ENCODE measurements at regions not wholly inside any gene's neighbourhood (a gene's known extent, or its start where the extent isn't known, plus 50 kb on each side); places are given as distances from the start of the nearest gene placed in this dataset.

GRCh38 chr2:226364217-226364616 is 435.4 kb downstream of the IRS1 start:
- no peak for DNase-seq

GRCh38 chr2:226362980-226363379 is 436.6 kb downstream of the IRS1 start:
- no peak for DNase-seq

GRCh38 chr2:226360658-226361057 is 439.0 kb downstream of the IRS1 start:
- DNase-seq = no peak

- DNase-seq = no peak
Observed at GRCh38 chr2:226358688-226359087, 440.9 kb downstream of the IRS1 start.

DNA sequence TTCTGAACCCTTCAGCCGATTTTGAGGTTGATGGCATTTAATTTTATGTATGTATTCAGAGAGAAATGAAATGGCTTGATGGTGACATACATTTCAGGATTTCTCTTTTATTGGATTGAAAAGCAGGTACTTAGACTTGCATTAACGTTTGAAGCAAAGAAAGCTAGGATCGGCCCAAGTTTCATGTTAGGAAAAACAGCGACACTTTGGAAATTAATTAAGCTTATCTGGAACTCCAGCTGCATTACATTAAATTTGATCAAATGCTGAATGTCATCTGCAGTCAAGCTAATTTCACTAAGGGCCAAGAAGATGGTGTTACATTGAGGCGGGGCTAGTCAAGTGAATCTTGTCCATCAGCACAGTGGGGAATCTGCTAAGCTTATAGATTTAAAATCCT is 441.8 kb downstream of the IRS1 start:
- no peak for DNase-seq

DNA sequence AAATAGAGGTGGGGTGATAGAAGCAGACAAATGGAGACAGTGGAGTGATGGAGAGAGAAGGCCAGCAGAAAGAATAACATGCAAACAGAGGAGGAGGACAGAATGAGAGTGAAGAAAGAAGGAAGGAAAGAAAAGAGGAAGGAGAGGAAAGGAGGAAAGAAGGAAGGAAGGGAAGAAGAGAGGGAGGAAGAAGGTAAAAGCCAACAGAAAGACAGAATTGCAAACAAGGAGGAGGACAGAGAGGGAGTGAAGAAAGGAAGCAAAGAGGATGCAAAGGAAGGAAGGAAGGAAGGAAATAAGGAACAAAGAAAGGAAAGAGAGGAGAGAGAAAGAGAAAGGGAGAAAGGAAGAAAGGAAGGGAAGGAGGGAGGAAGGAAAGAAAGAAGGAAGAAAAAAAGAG is 444.0 kb downstream of the IRS1 start:
- no peak for DNase-seq

GRCh38 chr2:226354434-226354833 is 445.2 kb downstream of the IRS1 start:
- DNase-seq = no peak

- no peak for DNase-seq
Observed at GRCh38 chr2:226352941-226353560, 446.6 kb downstream of the IRS1 start.

DNA sequence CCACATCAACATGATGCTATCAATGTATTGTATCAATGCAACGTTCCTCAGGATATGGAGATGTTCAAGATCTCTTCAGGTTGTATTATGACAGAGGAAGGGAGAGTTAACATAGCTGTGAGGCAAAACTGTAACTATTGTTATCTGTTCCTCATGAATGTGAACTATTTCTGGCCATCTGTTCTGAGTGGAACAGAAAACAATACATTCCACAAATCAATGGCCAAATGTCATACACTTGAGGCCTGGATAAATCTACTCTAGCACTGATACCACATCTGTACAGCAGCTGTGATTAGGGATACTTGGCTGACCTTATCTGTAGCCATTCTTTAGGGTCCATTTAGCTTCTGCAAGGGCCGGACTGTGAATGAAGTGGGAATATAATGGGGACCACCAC is 447.9 kb downstream of the IRS1 start:
- DNase-seq = no peak

DNA sequence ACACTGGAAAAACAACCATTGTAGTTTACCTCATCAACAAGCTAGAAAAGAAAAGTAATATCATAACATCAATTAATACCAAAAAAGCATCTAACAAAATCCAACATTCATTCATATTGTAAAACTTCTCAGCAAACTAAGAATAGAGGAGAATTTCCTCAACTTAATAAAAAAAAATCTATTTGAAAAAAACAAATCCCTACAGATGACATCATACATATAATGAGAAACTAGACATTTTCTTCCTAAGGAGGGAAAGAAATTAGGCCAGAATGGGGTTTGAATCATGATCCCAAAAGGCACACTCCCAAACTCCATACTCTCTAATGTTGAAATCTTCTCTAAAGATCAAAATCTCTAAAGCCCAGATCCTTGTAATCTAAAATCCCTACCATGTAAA is 460.0 kb downstream of the IRS1 start:
- no peak for DNase-seq

DNA sequence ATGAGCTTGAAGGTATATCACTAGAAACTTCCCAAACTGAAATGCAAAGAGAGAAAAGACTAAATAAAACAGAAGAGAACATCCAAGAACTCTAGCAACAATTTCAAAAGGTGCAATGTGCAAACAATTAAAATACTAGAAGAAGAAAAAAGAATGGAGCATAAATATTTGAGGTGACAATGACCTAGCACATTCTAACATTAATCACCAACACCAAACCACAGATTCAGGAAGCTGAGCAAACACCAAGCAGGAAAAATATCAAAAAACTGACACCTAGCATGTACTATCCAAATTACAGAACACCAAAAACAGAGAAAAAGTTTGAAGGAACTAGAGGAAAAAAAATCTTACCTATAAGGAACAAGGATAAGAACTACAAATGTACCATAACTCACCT is 460.8 kb downstream of the IRS1 start:
- no peak for DNase-seq

GRCh38 chr2:226337941-226338600 is 461.5 kb downstream of the IRS1 start:
- no peak for DNase-seq

GRCh38 chr2:226336283-226336682 is 463.3 kb downstream of the IRS1 start:
- no peak for DNase-seq

DNA sequence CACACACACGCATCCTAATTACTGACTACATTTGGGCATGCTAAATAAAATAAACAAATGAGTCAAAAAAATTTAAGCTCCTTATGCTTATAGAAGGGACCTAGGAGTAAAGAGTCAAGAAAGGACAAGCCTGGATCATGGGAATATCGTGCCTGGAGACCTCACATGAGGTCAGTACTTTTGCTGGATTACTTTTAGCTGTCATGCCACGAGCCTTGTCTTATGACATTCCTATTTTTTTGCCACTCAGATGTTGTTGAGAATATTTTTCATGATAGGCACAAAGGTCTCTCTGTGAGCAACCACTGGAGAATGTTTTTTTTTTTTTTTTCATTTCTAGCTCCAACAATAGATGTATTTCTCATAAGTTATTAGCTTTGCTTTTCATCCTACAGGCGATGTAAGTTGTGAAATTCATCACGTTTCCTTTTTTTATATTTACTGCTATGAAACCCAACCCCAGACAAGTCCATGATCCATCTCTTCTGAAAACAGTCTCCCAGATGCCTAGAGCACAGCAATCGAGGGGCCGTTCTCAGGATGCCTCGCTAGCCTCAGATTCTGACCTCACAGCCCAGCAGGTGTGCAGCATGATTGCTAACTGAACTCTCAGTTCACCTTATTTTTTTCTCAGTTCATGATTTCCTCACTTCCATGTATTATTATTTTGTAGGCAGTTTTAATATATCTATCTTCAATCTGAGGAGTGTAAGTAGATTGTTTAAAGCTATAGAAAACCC is 464.5 kb downstream of the IRS1 start:
- DNase-seq = no peak

- no peak for DNase-seq
Observed at GRCh38 chr2:226333388-226333787, 466.2 kb downstream of the IRS1 start.

- DNase-seq = no peak
Observed at GRCh38 chr2:226330206-226330605, 469.4 kb downstream of the IRS1 start.

- DNase-seq = no peak
Observed at GRCh38 chr2:226329180-226329579, 470.4 kb downstream of the IRS1 start.

- DNase-seq = no peak
Observed at GRCh38 chr2:226327830-226328229, 471.8 kb downstream of the IRS1 start.

DNA sequence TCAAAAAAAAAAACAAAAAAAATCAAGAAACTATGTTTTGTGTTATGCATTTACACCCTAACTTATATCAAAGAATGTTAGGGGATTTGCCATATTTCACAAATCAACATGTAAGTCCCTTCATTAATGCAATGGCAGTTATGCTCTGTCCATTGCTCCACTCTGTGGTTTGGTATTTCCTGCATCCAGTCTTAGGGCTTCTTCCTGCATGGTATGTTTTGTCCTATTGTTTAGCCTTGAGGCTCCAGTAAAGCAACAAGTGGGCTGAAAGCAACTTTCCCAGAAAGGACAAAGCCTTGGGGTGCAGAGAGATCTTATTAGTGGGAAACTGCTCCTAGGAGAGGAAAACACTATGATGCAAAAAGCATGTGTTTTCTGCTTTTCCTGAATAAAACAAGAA is 474.1 kb downstream of the IRS1 start:
- DNase-seq = no peak

- DNase-seq = no peak
Observed at GRCh38 chr2:226320076-226320948, 479.3 kb downstream of the IRS1 start.

DNA sequence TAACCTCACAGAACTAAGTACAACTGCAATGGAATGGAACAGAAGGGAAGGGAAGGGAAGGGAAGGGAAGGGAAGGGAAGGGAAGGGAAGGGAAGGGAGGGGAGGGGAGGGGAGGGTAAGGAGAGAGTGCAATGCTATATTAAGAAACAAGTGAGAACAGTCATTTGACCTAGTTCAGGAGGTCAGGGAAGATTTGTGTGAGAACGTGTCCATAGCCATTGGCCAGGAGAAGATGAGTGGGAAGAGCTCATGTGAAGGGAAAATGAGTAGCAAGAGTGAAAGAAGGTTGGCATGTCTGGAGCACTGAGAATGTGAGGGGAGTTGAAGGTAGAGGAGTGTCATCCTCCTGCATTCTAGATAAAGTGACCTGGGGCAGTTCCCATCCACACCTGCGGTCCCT is 481.6 kb downstream of the IRS1 start:
- no peak for DNase-seq

- no peak for DNase-seq
Observed at GRCh38 chr2:226313060-226313459, 486.6 kb downstream of the IRS1 start.

GRCh38 chr2:226312155-226312554 is 487.5 kb downstream of the IRS1 start:
- no peak for DNase-seq
